Sciatic nerve (tissue), 2 donors: ENCODE measurements at regions not wholly inside any gene's neighbourhood (a gene's known extent, or its start where the extent isn't known, plus 50 kb on each side); places are given as distances from the start of the nearest gene placed in this dataset.

Experiments used
- ATAC-seq: fragments of 200-7000 bp; cut with Tn5 transposase; one replicate; pipeline ENCODE4 v1.9.1; 2020; ENCODE audit warnings: mild to moderate bottlenecking, moderate library complexity
- DNase-seq: peaks from one replicate; pipeline ENCODE4 v3.0.0-alpha.2; 2020; ENCODE audit warnings: low spot score
- intact Hi-C: fragments of 100-400 bp; cut with DNase I; formaldehyde crosslinking; loops from one replicate; pipeline ENCODE4 v1.14.2; 2022
- donor health status: DM: no; HTN: no; CAD: no.
- donor health status: DM: no; HTN: no; CAD: no.

DNA sequence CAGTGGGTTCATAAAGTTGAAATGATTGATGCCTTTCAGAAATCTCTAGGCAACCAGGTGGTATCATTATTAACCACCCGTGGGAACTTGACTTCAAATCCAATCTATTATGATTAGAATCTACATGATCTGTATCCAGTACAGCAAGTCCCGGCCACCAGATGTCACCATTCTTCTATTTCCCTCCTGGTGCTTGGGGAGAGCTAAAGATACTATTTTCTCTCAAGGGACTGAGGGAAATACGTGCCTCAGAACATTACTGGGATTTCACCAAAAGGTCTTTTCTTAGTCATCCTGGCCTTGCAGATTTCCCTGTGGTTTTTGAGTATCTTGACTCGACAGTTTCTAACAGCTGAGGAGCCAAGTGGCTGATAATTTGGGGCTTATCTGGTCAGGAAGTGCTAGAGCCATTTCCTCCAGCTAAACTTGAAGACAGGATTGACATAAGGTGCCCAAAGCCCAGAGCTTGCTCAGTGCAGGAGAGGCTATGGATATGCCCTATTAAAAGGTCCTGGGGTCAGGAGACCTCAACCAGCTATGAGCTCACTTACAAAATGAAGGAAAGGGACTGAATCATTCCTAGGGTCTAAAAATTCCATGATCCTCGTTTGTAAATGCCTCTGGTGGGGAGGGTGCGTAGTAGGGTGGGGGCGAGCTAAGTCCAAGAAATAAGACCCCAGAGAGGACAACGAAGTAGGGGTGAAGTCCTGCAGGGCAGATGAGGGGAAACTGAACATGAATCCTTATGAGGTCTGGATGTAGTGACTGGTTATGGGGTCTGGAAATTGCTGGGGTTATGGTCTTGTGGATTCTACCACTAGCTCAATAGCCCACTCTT lies 135.4 kb upstream of the MGAT5 start:
- DNase-seq: peak; percentile 94
- ATAC-seq: peak; percentile 86
- intact Hi-C loops: loop anchor here (1.0 kb wide), 1 partner anchor 332 kb away; no protein-coding TSS in a partner anchor

DNA sequence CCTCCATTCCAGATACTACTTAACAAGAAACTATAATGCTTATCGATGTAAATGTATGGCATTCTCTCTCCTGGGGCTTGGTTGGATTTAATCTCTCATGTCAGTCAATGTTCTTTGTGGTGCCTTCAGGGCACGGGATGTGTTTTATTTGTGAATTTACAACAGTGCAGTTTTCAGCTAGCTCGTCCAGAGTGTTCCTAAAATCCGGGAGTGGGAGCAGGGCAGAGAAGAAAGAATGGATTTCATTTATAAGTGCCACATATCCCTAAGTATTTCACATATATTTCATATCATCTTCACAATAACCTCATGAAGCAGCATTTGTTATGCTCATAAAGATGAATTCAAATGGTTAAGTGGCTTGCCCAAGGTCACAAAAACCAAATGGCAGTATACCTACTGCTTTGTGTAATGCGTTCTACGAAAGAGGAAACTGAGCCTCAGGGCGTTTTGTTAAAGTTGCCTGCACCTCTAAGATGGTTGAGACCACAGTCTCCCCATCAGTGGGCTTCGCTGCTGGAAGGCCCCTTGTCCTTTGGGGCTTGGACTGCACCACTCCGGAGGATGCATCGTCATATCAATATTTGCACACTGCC lies 134.7 kb upstream of the MGAT5 start:
- intact Hi-C loops: loop anchor here (1.0 kb wide), 1 partner anchor 331 kb away; no protein-coding TSS in a partner anchor
- DNase-seq (no peak), ATAC-seq (no peak)

DNA sequence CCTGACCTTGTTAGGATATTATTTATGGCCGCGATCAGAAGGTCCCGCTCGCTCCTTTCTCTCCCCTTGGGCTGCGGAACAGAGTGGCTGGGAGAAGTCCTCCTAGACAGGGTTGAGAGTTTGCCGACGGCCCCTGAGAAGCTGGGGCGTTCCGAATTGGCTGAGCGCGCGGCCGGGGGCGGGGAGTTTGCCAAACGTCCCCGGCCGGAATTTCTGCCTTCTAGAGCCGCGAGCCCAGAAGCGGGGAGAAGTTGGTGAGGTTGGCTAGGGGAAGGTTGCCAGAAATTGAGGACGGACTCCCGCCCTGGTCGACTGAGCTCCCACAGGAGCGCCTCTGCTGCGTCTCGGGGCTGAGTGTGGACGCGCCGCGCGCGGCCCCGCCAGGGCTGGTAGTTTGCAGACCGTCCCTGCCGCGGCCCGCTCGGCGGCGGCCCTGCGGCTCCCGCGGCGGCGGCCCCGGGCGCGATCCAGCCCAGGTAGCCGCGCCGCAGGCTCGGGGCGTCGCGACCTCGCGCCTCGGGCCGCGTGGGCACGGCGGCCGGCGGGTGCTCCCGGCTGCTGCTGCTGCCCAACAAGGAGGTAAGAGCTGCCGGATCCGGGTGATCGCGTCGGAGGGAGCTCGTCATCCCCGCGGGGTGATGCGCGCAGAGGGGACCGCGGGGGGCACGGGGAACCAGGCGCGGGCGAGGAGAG lies 134.0 kb upstream of the MGAT5 start:
- DNase-seq (peak; percentile 92), ATAC-seq (peak; percentile 89)
- intact Hi-C loops: loop anchor here (1.0 to 10.0 kb wide), 2 partner anchors 305 to 330 kb away; no protein-coding TSS in a partner anchor

DNA sequence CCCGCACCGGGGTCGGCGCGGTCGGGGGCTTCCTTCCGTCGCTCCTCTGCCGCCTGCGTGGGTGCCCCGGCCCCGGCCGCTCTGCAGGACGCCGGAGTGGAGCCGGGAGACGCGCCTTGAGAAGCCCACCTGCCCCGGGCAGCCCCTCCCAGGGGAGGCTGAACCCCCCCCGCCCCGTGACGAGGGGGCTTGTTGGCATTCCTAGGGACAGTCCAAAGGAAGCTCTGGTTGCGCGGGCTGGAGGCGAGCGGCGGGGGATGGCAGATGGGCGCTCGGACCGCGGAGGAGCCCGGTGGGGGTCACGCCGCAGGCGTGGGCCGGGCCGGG lies 133.5 kb upstream of the MGAT5 start:
- intact Hi-C loops: loop anchor here (10.0 kb wide), 1 partner anchor 304 kb away; no protein-coding TSS in a partner anchor
- peak; percentile 70 for DNase-seq
- ATAC-seq: no peak

DNA sequence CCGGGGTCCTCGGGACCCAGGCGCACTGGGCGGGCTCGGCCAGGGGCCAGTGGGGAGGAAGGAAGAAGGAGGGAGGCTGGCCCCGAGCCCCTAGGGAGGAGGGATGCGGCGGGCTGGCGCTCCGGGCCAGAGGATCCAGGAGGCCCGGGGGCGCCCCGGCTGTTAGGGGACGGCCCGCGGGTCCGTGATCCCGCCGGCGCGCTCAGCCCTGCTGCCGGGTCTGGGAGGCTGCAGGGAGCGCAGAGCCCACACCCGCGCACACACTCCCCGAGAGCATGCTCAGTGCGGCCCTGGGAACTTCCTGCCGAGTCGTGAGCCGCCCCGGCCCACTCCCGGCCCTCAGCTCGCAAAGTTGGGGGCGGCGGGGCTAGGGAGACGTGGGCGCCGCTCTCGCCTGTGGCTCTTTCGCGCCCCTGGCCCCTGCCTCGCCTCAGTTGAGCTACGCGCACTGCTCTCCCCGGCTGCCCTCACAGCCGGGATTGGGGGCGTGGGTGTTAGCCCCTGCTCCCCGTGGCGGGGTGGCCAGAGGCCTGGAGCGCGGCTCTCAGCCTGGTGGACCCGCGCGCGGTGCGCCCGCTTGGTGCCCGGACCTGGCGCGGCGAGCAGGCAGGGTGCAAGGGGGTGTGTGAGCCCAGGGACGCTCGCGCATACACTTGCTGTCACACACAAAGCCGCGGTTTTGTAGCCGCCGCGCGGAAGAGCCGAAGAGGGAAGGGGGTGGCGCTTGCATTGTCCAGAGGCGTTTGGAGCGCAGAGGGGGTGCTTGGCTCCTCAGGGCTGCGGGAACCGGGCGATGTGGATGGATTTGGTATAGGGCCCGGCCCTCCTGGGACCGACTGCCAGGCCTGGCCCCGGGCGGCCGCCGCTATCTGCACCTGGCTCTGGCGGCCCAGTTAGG lies 132.9 kb upstream of the MGAT5 start:
- ATAC-seq (peak; percentile 66), DNase-seq (peak; percentile 79)
- intact Hi-C loops: loop anchor here (10.0 kb wide), 1 partner anchor 304 kb away; no protein-coding TSS in a partner anchor

DNA sequence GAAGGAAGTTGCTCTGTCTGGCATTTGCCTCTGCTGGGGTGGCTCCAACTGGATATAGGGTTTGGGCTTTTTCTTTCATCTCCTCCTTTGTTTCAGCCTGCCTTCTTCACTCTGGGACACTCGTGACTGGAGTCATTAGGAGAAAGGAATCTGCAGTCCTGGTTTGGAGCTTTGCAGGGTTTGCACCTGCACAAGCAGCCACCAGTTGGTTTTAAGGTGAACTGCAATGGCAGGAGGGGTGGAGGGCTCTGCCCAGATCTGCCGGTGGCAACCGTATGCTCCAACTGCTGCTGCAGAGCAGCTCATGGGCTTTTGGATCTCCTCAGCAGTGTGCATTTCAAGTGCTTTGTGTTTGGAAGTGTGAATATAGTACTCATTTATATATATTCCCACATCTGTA lies 131.3 kb upstream of the MGAT5 start:
- ATAC-seq (no peak), DNase-seq (no peak)
- intact Hi-C loops: loop anchor here (10.0 kb wide), 1 partner anchor 302 kb away; no protein-coding TSS in a partner anchor

DNA sequence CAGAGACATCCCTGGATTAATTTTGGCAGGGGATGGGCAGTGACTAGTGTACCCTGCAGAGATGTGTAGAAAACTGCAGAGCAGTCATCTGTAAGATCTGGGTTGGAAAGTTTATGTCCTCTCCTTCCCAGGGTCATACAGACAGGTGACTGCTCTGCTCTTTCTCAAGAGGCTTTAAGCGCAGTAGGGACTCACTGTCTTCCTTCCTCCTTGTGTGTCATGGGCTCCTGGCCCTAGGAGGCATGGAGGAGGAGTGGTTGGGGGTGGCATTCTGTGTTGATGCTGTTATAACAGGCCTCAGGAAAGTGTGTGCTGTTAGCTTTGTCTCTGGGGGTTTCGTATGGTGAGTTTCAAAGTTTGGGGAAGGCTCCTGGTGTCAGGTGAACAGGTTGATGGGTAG lies 130.5 kb upstream of the MGAT5 start:
- DNase-seq (no peak), ATAC-seq (no peak)
- intact Hi-C loops: loop anchor here (10.0 kb wide), 1 partner anchor 301 kb away; no protein-coding TSS in a partner anchor

DNA sequence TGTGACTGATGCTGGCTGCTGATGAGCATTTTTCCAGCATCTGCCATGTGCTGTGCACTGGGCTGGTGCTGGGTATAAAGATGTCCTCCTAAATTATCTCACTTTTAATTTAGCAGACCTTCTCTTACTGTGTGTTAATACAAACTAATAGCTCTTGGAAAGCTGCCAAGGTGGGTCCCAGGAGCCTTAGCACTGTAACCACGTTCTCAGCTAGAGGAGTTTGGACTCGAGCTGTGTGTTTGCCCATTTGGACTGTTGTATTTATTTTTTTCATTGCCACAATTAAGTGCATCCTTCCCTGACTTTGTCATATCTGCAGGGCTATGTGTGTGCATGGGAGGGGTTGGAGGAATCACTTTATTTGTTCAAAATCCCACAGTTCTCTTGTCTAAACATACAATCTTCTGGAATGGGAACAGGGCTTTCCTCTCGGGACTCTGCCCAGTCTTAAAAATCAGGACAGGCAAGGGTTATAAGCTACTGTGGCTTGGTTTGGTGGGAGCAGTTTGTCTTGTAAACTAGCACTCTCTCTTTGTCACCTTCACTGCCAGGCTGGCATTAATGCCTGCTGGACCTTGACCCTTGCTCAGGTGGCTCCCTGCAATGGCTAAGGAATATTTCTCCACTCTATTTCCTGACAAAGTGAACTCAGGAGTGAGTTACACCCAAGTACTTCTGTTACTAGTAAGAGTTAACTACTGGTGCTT lies 129.7 kb upstream of the MGAT5 start:
- no peak for DNase-seq
- no peak for ATAC-seq
- intact Hi-C loops: loop anchor here (10.0 kb wide), 1 partner anchor 301 kb away; no protein-coding TSS in a partner anchor

DNA sequence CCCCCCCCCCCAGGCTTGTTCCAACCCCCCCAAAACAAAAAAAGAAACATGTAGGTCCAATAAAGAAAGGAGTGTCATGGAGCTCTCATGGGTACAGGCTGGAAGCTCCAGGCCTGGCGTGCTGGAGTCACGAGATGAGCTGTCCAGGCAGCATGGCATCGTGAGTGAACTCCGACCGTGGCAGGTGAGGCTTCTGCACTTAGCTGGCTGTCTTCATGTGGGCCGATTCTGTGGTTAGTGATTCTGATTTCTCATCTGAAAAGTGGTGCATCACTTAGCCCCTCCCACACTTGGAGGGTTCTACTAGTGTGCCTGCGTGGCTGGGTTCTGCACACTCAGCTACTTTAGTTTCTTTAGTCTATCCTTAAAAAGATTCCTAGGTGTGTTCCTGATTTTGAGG lies 126.4 kb upstream of the MGAT5 start:
- ATAC-seq (peak; percentile 7), DNase-seq (no peak)
- intact Hi-C loops: loop anchor here (10.0 kb wide), 1 partner anchor 297 kb away; no protein-coding TSS in a partner anchor

DNA sequence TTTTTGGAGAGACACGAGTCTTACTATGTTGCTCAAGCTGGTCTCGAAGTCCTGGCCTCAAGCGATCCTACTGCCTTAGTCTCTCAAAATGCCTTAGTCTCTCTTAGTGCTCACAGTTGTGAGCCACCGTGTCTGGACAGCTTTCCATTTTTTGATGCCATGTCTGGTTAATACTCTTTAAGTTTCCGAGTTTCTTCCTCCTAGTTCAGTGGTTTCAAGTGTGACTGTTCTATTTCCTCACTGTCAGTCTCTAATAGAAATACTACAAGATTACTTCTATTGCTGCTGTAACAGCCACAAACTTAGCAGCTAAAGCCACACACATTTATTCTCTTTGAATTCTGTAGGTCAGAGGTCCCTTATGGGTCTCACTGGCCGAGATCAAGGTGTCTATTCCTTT lies 125.1 kb upstream of the MGAT5 start:
- ATAC-seq: no peak
- DNase-seq: no peak
- intact Hi-C loops: loop anchor here (10.0 kb wide), 1 partner anchor 296 kb away; no protein-coding TSS in a partner anchor

DNA sequence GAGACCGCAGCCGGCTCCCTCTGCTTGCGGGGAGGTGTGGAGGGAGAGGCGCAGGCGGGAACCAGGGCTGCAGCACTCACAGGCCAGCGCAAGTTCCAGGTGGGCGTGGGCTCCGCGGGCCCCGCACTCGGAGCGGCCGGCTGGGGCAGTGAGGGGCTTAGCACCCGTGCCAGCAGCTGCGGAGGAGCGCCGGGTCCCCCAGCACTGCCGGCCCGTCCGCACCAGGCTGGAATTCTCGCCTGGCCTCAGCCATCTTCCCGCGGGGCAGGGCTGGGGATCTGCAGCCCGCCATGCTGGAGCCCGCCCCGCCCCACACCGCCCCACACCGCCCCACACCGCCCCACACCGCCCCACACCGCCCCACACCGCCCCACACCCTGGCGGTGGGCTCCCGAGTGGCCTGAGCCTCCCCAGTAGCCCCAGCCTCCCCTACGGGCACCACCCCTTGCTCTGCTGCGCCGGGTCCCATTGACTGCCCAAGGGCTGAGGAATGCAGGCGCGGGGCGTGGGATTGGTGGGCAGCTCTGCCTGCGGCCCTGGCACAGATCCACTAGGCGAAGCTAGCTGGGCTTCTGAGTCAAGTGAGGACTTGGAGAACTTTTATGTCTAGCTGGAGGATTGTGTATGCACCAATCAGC lies 123.9 kb upstream of the MGAT5 start:
- DNase-seq (no peak), ATAC-seq (no peak)
- intact Hi-C loops: loop anchor here (10.0 kb wide), 2 partner anchors 115 to 295 kb away; no protein-coding TSS in a partner anchor

DNA sequence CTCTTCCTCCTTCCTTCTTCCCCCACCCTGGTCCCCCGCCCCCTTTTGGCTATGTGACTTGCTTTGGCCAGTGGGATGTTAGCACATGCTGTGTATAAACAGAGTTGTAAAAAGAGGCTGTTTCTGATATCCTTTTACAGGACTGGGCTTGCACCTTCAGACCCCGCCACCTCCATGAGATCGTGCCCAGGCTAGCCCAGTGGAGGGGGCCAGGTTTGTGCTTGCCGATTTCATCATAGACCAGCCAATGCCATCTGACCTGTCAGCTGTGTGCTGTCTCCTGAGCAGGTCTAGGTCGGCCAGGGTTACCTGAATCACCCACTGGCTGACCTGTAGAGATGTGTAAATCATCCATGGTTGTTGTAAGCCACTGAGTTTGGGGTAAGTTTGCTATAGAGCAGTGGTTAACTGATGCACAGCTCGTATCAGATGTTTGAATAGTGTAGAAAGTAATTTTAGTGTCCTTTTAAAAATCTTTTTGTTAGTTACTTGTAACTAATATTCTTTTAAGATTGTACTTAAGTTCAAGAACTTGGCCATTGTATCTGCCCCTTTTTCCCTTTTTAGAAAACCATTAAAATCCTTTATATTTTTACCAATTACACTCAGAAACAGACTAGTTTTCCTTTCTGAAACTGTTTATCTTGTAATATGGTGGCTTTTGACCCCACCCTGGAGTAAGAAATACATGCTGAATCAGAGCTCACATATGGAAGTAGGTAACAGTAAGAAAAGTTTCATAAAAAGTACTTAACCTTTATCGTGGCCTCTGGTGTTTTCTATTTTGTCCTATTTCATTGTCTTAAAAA lies 122.0 kb upstream of the MGAT5 start:
- DNase-seq (no peak), ATAC-seq (no peak)
- intact Hi-C loops: loop anchor here (10.0 kb wide), 1 partner anchor 113 kb away; no protein-coding TSS in a partner anchor

DNA sequence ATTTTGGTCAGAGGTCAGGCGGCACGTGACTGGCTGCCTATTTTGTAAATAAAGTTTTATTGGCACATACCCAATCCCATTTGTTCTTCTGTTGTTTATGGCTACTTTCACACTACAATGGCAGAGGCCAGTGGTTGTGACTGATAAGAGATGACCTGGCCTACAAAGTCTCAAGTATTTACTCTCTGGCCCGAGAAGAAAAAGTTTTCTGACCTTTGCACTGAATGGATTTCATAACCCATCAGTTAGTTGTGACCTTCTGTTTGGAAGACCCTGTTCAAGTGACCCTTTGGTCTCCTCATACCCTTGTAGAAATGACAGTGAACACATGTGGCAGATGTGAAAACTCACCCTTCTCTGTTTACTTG lies 121.4 kb upstream of the MGAT5 start:
- ATAC-seq: no peak
- intact Hi-C loops: loop anchor here (10.0 kb wide), 1 partner anchor 112 kb away; no protein-coding TSS in a partner anchor

DNA sequence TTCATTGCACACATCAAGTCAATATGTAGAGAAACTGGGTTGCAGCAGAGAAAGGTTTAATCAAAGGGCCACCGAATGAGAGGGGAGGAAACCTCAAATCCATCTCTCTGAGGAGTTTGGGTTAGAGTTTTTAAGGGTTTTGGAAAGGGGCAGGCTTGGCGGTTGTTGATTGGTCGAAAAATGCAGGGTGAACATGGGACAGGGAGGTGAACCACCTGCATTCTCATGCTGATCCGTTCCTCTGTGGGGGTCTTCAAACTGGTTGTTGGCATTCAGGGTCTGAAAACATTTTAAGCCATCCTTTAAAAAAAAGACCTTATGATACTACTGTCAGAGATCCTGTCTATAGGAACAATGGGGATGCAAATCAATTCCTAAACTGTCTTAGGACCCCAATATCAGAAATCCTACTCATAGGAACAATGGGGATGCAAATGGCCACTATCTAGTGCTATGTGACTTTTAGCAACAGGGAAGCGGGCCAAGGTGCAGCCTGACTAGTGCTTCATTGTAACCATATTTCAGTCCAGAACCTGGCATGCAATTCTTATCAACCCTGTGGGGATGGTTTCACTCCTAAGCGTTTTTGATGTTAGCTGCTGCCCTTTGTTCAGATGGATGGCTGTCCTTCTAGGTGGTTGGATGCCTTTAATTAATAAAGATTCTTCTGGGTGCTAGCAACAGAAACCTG lies 120.1 kb upstream of the MGAT5 start:
- ATAC-seq (no peak), DNase-seq (no peak)
- intact Hi-C loops: loop anchor here (10.0 kb wide), 1 partner anchor 111 kb away; no protein-coding TSS in a partner anchor

More for the DNA sequence above, 121.4 kb upstream of the MGAT5 start:
- DNase-seq: no peak

DNA sequence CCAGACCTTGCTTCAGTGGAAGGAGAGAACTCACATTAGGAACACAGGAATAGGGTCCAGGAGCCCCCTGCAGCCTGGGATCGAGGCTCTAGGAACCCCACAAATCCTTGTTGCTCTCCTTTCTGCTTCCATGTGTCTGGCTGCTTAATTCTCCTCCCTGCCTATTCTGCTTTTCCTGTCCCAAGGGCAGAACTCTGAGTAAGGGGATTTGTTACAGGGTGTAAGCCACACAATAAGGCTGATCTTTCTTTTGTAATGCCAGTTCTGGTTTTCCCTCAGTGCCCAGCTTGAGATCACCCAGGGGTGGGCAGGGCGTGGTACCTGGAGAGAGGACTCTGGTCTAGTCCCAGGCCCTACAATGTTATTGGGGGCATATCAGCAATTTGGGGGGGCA lies 119.6 kb upstream of the MGAT5 start:
- DNase-seq (no peak), ATAC-seq (no peak)
- intact Hi-C loops: loop anchor here (10.0 kb wide), 1 partner anchor 110 kb away; no protein-coding TSS in a partner anchor

DNA sequence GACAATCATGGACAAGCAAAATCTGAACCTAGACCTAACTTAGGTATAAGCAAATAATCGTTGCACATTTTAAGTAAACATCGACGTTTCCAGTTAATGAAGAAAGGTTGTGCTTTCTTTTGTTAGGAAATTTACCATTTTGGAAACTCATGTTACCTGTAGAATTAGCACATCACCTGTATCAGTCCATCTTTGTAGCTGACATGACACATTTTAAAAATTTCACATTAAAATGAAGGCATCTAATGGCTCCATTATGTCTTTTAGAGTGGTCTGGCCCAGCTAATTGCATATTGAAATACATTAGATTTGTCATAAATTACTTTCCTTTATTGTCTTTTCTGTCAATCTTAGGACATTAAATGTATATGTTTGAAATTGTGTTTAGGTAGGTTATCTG lies 119.0 kb upstream of the MGAT5 start:
- DNase-seq: no peak
- intact Hi-C loops: loop anchor here (10.0 kb wide), 1 partner anchor 110 kb away; no protein-coding TSS in a partner anchor
- no peak for ATAC-seq
